ENCODE measurements at regions not wholly inside any gene's neighbourhood (a gene's known extent, or its start where the extent isn't known, plus 50 kb on each side); places are given as distances from the start of the nearest gene placed in this dataset.

GRCh38 chr21:27582246-27582947 is 615.5 kb upstream of the ADAMTS5 start:
- TF ChIP-seq CTCF (IDR thresholded peaks at IDR 0.05) (no peak), EZH2phosphoT487 (IDR thresholded peaks at IDR 0.05) (no peak)
